Nephron progenitor cell (in vitro differentiated cells): ENCODE measurements at regions not wholly inside any gene's neighbourhood (a gene's known extent, or its start where the extent isn't known, plus 50 kb on each side); places are given as distances from the start of the nearest gene placed in this dataset.

ENCODE experiments used
- DNase-seq: peaks from one replicate; pipeline ENCODE4 v3.0.0; 2021
- H3K27ac Mint-ChIP-seq: 2 replicates; pipeline ENCODE4 v1.8.0; 2021; ENCODE audit warnings: mild to moderate bottlenecking, moderate library complexity, mixed read lengths
- H3K27me3 Mint-ChIP-seq: 2 replicates; pipeline ENCODE4 v1.8.0; 2021; ENCODE audit warnings: mild to moderate bottlenecking, low read depth, mixed read lengths; ENCODE audit not compliant: poor library complexity
- H3K36me3 Mint-ChIP-seq: 2 replicates; pipeline ENCODE4 v1.8.0; 2021; ENCODE audit warnings: low read depth, mixed read lengths
- H3K4me1 Mint-ChIP-seq: 2 replicates; pipeline ENCODE4 v1.8.0; 2021; ENCODE audit warnings: mixed read lengths
- H3K4me3 Mint-ChIP-seq: 2 replicates; pipeline ENCODE4 v1.8.0; 2021; ENCODE audit warnings: mild to moderate bottlenecking, moderate library complexity, mixed read lengths
- H3K9me3 Mint-ChIP-seq: 2 replicates; pipeline ENCODE4 v1.8.0; 2021; ENCODE audit warnings: mild to moderate bottlenecking, moderate library complexity, mixed read lengths
- TF ChIP-seq, protein P1 (sequence below): fragments of 200-600 bp; sonication (generic); IDR thresholded peaks from 2 replicates; pipeline ENCODE4 v1.5.0; 2021; ENCODE audit warnings: antibody characterized with exemption

DNA sequence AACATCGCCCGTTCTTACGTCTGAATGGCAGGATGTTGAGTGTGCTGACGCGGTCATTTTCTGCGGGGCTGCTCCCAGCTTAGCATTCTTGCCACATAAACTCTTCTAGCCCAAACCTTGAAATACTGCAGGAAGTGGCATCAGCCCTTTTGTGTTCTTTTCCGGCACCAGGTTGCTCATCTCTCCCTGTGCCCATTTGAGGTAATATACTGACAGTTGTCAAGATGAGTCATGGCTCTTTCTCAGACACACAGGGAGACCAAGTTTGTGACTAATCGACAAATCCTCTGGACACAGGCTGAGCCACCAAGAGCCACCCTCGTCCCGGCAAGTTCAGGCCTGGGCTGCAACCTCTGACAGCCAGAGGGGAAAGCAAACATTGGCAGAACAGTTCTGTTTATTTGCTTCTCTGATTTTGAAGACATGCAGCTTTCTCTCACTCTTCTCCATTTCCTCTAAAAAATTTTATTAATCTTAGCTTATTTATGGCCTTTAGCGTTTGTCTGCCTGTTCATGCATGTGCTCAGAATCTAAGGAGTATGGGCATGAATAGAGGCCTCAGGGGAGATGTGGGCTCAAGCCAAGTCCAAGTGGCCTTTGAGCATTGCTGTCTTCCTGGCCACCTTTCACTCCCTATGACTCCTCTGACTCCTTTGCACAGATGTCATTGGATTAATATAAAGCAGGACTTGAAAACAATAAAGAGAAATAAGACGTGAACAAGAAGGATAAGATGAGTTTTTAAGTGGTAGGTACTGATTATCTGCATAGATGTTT, 328.2 kb upstream of the JAG1 start:
- Mint-ChIP-seq H3K9me3 (peaks cover 12% of the 10 kb centered on the region), H3K4me3 (no peak overlapping the region), H3K27me3 (no peaks in the 10 kb centered on the region), H3K36me3 (peaks cover 12% of the 10 kb centered on the region), H3K27ac (peak overlapping the region; percentile 13), H3K4me1 (peaks cover 24% of the 10 kb centered on the region)
- TF ChIP-seq, protein P1, sequence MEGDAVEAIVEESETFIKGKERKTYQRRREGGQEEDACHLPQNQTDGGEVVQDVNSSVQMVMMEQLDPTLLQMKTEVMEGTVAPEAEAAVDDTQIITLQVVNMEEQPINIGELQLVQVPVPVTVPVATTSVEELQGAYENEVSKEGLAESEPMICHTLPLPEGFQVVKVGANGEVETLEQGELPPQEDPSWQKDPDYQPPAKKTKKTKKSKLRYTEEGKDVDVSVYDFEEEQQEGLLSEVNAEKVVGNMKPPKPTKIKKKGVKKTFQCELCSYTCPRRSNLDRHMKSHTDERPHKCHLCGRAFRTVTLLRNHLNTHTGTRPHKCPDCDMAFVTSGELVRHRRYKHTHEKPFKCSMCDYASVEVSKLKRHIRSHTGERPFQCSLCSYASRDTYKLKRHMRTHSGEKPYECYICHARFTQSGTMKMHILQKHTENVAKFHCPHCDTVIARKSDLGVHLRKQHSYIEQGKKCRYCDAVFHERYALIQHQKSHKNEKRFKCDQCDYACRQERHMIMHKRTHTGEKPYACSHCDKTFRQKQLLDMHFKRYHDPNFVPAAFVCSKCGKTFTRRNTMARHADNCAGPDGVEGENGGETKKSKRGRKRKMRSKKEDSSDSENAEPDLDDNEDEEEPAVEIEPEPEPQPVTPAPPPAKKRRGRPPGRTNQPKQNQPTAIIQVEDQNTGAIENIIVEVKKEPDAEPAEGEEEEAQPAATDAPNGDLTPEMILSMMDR, result no peak
- no peak for DNase-seq

DNA sequence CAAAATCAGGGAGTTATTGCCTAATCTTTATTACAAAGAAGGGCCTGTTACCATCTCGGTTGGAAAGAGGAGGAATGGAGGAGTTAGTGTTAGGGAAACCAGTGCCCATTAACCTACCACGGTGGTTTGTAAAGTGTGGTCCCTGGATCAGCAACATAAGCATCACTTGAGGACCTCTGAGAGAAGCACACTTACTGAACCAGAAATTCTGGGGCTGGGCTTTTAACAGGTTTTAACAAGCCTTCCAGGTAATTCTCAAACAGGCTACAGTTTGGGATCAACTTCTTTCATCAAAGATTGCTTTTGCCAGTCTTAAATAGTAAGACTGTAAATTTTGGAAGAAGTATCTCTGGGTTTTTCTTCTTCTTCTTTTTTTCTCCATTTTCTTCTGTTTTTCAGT, 329.5 kb upstream of the JAG1 start:
- DNase-seq, result no peak
- TF ChIP-seq, protein P1, result no peak
- Mint-ChIP-seq H3K36me3 (peaks cover 13% of the 10 kb centered on the region), H3K4me3 (no peak overlapping the region), H3K4me1 (peaks cover 26% of the 10 kb centered on the region), H3K9me3 (peaks cover 17% of the 10 kb centered on the region), H3K27me3 (no peaks in the 10 kb centered on the region), H3K27ac (no peak overlapping the region)

DNA sequence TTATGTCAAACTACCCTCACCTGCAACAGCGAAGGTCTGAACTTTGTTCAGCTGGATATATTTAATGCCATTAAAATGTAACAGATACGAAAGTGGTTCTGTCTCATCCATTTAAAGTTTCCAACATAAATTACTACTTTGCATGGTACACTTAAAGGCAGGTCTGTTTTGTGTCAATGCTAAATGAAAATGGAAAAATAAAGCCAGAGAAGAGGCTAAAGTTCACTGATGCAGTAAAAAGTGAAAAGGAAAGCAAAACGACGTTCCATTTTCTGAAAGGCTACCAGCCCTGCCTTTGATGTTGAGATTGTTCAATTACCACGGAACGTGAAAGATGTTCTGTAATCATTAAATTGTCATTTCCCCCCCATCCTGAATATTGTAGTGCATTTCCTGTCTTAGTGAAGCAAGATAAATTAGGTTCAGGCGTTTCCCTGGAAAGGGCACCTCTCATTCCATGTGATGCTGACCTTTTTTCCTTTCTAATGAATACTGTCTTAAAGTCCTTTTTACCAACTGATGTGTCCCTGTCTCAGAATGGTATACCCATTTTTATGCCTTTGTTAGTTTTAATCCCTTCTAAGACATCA, 334.7 kb upstream of the JAG1 start:
- H3K4me3 Mint-ChIP-seq, result no peak overlapping the region
- DNase-seq, result no peak
- no peaks in the 10 kb centered on the region for H3K27me3 Mint-ChIP-seq
- H3K4me1 Mint-ChIP-seq, result peaks cover 11% of the 10 kb centered on the region
- peaks cover 17% of the 10 kb centered on the region for H3K9me3 Mint-ChIP-seq
- TF ChIP-seq, protein P1, result no peak
- no peak overlapping the region for H3K27ac Mint-ChIP-seq
- peaks cover 13% of the 10 kb centered on the region for H3K36me3 Mint-ChIP-seq

DNA sequence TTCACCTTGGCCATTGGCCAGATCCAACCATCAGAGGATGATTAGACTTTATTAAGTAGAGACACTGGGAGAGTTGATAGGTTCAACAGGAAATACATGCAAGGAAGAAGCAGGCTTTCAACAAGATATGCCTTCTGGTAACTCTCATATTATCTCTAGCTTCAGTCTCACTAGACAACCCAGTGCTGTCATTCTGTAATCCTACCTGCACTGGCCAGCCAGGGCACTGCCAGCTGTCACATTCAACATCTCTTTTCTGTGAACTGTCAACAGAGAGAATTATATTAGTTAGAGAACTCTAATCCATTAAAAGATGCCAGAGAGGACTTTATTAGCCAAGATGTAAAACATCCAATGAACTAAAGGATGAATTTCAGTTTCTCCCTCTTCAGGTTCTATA, 337.9 kb upstream of the JAG1 start:
- no peak for DNase-seq
- Mint-ChIP-seq H3K9me3 (peaks cover 8% of the 10 kb centered on the region), H3K27ac (no peak overlapping the region), H3K27me3 (no peaks in the 10 kb centered on the region), H3K4me1 (peaks cover 11% of the 10 kb centered on the region), H3K36me3 (peaks cover 4% of the 10 kb centered on the region), H3K4me3 (no peak overlapping the region)
- TF ChIP-seq, protein P1, result no peak

DNA sequence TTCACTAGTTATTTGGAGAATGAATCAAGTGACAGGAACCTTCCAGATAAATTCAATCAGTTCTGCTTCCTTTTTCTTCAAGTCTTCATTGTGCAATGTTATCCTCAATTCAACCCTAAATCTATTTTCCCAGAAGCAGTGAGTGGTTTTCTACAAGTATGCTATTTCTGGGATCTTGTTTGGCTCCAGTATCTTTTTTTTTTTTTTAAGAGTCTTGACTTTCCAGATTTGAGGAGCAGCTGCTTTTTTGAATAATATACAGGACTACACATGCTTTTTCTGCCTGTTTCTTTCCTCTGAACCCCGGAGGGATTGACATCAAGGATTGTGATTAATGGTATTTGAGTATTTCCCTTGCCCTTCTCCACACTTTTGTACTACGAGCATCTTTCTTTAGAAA, 339.2 kb upstream of the JAG1 start:
- Mint-ChIP-seq H3K36me3 (no peaks in the 10 kb centered on the region), H3K4me1 (peaks cover 11% of the 10 kb centered on the region), H3K27ac (no peak overlapping the region), H3K27me3 (no peaks in the 10 kb centered on the region), H3K4me3 (no peak overlapping the region), H3K9me3 (no peaks in the 10 kb centered on the region)
- TF ChIP-seq, protein P1, result no peak
- DNase-seq, result no peak

DNA sequence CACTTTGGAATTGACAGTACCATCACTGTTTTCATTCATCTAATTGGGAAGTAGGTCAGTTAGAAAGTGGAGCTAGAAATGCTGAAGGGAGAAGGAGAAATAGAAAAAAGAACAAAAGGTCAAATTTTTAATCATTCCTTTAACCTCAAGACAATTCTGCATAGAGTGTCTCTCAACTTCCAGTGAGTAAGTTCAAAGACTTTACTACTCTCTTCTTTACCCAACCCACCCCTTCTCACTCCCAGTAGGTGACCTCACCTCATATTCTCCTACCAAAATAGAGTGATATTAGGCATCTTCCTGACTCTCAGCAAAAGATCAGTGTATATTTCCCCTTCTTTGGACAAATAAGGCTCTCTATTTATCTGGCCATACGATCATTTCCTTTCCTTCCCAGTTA, 340.0 kb upstream of the JAG1 start:
- Mint-ChIP-seq H3K4me3 (no peak overlapping the region), H3K4me1 (peaks cover 7% of the 10 kb centered on the region), H3K27ac (no peak overlapping the region), H3K36me3 (no peaks in the 10 kb centered on the region), H3K9me3 (no peaks in the 10 kb centered on the region), H3K27me3 (no peaks in the 10 kb centered on the region)
- TF ChIP-seq, protein P1, result no peak
- no peak for DNase-seq
